Central memory CD4-positive, alpha-beta T cell (primary cell): ENCODE measurements at regions not wholly inside any gene's neighbourhood (a gene's known extent, or its start where the extent isn't known, plus 50 kb on each side); places are given as distances from the start of the nearest gene placed in this dataset.
"Not testable (repeated sequence)": the region's sequence is repeated elsewhere in the genome, so short reads cannot be mapped to it uniquely, and the experiment has no call there.

Source experiments
- DNase-seq: peaks from one replicate; pipeline ENCODE4 v3.0.0; 2022

DNA sequence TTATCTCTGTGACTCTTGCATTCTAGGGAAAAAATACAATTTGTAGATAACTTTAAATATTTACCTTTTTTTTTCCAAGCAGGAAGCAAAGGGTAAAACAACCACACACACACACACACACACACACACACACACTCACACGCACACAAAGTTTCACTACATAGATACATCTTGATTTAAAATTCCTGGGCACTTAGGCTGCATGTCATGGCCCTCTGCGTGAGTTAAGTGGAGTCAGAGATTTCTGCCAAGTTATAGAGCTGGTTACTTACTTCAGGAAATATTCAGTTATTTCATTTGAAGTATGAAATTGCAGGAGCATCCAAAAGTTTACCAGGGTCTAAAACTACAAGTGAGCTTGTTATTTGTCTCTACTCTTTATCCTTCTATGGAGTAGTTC, 612.0 kb downstream of the IRS1 start:
- DNase-seq, result no peak

DNA sequence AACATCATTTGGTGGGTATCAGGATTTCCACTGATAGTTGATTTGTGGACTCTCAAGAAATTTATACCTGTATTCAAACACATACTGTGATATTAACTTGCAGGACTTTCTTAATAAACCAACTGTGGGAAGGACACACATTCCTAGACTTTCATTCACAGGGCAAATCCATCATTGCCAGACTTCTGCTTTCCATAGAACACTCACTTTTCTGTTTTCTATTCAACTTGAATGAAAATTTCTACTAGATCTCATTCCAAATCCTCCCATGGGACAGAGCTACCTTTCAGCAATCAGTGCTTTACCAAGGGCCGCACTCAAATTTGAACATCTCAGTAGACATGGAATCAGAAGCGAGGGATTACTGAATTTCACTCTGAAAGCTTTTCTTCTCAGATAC, 612.5 kb downstream of the IRS1 start:
- no peak for DNase-seq

DNA sequence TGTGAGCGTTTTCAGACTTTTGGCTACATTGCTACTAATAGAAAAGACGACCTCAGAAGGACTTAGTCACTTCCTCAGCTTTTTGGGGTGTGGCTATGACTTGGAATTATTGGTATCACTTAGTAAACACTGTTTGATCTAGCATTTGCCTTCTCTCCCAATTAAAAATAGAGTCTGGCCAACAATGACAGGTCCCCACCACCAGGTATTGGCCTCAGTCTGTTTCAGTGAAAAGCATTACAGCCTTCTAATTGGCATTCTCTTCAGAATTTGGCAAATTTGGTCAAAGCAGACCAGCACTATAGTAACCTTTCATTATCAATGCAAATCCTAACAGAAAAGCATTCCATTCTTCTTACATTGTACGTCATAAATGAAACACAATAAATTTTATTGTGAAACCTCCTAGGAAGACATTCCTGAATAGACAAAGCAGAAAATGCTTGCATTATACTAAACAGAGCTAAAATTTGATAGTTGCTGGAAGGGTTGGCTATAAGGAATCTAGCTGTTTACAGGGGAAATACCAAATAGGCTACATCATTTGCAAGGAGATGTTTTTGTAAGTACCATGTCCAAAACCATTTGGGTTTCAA, 613.9 kb downstream of the IRS1 start:
- DNase-seq, result no peak

GRCh38 chr2:226184940-226185615, 614.5 kb downstream of the IRS1 start:
- DNase-seq, result no peak

- no peak for DNase-seq
These were observed 615.1 kb downstream of the IRS1 start for GRCh38 chr2:226184540-226184939.

GRCh38 chr2:226183550-226183949, 616.1 kb downstream of the IRS1 start:
- no peak for DNase-seq

- no peak for DNase-seq
These were observed 616.6 kb downstream of the IRS1 start for GRCh38 chr2:226183033-226183432.

GRCh38 chr2:226181909-226182308, 617.7 kb downstream of the IRS1 start:
- DNase-seq, result no peak

GRCh38 chr2:226180281-226180884, 619.2 kb downstream of the IRS1 start:
- DNase-seq, result no peak

- DNase-seq, result no peak
These were observed 620.6 kb downstream of the IRS1 start for GRCh38 chr2:226179010-226179409.

DNA sequence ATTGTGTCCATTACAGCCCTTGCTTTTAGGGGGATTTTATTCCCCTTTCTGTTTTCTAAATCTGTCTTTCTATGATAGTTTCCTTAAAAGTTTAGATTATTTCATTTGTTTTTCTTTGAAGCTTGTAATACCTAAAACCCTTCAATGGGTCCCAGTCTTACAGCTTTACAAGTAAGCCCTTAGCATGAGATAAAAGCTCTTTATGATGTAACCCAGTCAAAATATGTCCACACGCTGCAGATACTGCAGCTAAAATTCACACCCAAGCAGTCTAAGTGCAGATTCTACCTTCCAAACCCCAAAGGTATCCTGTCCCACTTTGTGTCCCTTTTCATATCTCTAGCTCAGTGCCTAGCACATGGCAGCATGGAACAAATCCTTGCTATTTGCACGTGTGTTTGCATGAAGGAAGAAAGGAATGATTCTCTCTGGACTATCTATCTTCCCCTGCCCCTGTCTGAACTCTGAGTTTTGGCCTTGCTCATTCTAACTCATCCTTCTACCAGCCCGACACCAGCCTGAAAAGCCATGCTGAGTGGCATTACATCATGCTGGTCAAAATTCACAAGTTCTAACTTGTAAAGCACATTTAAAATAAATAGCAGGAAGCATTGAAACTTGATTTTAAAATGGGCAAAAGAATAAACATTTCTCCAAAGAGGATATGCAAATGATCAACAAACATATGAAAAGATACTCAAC, 623.2 kb downstream of the IRS1 start:
- no peak for DNase-seq

GRCh38 chr2:226174390-226174789, 625.2 kb downstream of the IRS1 start:
- DNase-seq, result no peak

DNA sequence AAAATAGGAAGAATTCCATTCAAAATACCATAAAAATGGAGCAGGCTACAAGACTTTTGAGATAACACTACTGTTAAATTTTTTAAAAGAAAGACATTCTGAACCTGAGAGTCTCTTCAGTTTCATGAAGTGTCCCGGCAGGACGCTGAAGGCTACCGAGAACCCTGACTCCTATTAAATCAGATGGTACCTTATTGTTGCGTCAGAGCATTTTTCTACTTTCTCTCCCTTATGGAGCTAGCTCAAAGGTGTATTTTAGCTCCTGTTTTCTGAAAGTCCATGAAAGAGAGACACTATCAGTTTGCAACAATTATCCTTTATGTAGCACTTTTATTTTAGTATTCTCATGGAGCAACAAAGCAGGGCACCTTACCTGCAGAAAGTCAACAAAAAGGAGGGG, 626.7 kb downstream of the IRS1 start:
- no peak for DNase-seq

DNA sequence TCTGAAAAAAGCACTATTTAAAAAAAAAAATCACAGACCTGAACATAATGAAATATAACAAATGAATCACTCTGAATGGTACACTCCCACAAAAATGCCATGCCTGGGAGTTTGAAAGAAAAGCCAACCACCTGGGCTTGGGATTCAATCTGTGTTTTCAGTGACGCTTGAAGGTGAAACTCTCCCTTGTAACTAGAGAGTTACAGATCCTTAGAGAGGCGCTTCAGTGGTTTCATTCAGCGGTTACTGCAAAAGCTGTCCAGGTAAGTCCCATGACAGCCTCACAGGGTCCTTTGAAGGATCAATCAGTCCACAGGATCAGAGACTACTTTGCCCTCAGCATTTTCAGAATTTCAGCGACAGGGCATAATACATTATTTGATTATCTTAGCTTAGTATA, 627.3 kb downstream of the IRS1 start:
- DNase-seq, result no peak

DNA sequence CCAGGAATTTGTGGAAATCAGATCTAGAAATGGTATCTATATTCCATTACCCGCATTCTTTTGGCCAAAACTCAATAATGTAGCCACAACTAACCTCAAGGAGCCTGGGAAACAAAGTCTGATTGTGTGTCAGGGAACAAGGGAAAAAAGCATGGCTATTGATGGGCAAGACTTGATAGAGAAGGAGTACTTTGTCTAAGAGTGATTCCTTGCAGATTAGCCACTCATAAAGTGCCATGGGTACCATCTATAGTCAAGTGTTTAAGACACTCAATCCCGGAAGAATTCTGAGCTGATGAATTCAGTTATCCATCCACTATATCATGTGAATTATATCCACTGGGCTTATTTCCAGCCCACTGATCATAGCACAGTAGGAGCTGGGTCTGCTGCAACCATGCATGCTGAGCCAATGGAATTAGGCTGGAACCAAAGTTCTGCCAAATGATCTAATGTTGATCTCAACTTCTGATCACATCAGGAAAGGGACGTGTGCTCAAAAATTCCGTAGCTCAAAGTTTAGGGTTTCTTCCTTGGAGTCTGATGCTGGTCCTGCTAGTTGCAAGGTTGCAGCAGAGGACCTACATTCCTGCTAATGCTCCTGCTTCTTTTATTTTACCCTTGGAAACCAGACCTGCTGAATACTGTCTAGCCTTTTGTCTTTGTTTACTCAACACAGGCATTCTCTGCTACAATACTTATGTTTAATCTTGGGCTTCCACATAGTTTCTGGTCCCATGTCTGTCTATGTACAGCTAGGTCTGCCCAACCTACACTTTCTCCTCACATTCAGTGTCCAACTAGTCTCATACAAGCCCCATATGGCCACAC, 629.7 kb downstream of the IRS1 start:
- DNase-seq, result no peak

DNA sequence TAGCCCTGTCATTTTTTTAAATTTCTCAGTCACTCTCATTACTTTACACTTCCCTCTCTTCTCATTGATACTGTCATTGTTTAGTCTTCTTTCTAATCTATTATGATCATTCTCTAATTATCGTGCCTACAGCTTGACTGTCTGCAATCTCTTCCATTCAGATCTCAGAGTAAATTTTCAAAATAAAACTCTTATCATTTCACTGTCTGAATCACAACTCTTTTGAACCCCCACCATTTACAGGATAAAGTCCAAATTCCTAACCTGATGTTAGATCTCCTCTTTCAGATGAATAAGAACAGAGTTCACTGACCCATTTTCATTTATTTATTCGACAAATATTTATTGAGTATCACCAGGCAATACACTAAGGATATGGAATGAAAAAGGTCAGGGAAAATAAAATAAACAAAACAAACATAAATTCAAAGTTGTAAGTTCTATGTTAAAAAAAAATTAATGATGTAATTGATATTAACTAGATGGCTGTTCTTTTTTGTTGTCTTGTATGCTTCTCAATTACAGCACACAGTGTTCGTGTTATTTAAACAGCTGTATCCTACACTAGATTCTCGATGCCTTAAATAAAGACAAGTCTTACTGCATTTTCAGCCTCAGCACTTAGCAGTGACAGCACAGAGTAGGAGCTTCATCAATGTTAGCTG, 631.0 kb downstream of the IRS1 start:
- DNase-seq, result no peak

- no peak for DNase-seq
These were observed 635.1 kb downstream of the IRS1 start for GRCh38 chr2:226164512-226164911.

DNA sequence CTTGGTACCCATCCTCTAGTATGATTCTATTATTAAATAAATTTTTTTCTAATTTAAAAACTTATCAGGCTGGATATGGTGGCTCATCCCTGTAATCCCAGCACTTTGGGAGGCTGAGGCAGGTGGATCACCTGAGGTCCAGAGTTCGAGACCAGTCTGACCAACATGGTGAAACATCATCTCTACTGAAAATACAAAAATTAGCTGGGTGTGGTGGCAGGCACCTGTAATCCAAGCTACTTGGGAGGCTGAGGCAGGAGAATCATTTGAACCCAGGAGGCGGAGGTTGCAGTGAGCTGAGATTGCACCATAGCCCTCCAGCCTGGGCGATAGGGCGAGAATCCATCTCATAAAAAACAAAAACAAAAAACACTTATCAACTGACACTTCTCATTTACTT, 639.0 kb downstream of the IRS1 start:
- not testable (repeated sequence) for DNase-seq

DNA sequence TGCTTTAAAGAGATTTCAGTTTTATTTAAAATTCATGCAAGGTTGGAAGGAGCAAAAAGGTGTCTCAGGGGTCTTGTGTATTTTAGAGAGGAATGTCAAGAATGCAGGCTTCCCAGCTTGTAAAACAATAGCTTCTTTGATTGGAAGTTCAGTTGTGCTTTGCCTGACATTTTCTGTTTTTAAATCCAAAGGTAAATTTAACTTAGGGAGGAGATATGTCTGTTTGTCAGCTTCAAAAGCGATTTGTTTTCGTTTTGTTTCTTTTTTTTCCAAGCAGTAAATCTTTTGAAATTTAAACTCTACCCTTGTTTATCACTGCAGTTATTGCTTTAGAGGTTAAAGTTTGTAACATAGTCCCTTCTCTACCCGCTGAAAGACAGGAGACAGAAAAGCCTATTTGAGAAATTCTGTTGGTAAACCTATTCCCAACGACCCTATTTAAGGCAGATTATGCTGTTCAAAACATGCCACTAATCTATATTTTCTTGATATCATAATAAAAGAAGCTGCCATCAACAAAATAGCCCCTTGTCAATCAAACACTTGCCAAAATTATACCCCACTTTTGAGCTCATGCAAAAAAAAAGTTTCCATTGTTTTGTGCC, 639.6 kb downstream of the IRS1 start:
- DNase-seq, result no peak

DNA sequence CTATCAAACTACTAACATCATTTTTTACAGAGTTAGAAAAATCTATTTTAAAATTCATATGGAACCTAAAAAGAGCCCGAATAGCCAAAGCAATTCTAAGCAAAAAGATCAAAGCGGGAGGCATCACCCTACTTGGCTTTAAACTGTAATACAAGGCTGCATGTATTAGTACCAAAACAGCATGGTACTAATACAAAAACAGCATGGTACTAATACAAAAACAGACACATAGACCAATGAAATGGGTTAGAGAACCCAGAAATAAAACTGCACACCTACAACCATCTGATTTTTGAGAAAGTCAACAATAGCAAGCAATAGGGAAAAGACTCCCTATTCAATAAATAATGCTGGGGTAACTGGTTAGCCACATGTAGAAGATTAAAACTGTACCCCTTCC, 640.7 kb downstream of the IRS1 start:
- DNase-seq, result no peak

- no peak for DNase-seq
These were observed 641.4 kb downstream of the IRS1 start for GRCh38 chr2:226158229-226158628.
